ENCODE measurements at regions not wholly inside any gene's neighbourhood (a gene's known extent, or its start where the extent isn't known, plus 50 kb on each side); places are given as distances from the start of the nearest gene placed in this dataset.
A peak's percentile ranks its signal among the peaks of the same experiment; 100 is the strongest.
"Not testable (repeated sequence)": the region's sequence is repeated elsewhere in the genome, so short reads cannot be mapped to it uniquely, and the experiment has no call there.

- no peak for DNase-seq (ENCODE audit: low spot score)
Observed at GRCh38 chr18:56443166-56443907, 195.1 kb downstream of the TXNL1 start.

DNA sequence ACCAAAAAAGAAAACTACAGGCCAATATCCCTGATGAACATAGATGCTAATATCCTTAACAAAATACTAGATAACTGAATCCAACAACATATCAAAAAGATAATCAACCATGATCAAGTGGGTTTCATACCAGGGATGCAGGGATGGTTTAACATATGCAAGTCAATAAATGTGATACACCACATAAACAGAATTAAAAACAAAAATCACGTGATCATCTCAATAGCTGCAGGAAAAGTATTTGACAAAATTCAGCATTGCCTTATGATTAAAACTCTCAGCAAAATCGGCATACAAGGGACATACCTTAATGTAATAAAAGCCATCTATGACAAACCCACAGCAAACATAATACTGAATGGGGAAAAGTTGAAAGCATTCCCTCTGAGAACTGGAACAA, 199.9 kb downstream of the TXNL1 start:
- DNase-seq (ENCODE audit: low spot score), result not testable (repeated sequence)

DNA sequence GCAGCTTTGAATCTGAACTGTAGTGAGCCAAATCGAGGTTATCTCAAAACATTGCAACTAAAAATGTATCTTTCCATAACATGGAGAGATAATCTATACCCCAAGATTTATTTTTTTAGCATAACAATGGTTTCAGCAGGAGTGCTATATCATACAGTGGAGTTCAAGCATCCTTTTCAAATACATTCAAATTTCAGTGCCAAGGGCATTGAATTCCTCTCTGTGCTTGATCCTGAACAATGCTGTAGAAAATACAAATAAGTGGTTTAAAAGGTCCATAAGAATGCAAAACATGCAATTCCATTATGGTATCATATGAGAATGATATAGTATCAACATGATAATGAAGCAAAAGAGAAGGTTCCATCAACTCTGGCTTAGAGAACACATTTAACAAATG, 201.7 kb downstream of the TXNL1 start:
- DNase-seq (ENCODE audit: low spot score), result no peak

GRCh38 chr18:56433919-56434318, 204.5 kb downstream of the TXNL1 start:
- no peak for DNase-seq (ENCODE audit: low spot score)

DNA sequence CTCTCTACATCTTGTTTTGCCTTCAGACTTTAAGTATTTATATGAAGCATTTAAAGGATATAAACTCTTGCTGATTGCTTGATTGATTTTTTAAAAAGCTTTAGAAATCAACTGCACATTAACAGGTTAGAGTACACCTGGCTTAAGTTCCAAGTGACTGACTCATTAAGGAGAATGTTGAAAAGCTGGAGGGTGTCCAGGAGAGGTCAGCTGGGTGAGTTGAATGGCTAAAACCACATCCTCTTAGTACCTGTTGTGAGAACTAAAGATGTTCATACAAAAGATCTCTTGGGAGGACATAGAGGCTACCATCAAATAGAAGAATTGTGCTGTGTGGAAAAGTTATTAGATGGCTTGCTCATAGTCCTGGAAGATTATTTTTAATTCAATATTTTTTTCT, 206.8 kb downstream of the TXNL1 start:
- DNase-seq (ENCODE audit: low spot score), result peak; percentile 39

DNA sequence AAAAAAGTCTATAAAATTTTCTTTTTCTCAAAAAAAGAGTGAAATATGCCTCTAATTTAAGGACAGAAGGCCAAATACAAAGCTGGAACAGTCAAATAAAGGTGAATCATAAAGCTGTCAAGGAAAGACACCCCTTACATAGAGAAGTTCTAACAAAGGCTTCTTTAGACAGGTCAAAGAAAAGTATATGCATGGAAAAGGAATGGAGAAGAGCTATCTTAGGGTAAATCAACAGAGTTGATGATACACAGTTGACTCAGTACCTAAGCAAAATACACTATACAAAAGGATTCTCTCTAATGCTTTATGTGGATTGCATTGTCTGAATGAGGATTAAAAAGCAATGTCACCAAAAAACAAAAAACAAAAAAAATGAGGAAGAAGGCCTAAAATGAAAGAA, 214.8 kb downstream of the TXNL1 start:
- DNase-seq (ENCODE audit: low spot score), result no peak

DNA sequence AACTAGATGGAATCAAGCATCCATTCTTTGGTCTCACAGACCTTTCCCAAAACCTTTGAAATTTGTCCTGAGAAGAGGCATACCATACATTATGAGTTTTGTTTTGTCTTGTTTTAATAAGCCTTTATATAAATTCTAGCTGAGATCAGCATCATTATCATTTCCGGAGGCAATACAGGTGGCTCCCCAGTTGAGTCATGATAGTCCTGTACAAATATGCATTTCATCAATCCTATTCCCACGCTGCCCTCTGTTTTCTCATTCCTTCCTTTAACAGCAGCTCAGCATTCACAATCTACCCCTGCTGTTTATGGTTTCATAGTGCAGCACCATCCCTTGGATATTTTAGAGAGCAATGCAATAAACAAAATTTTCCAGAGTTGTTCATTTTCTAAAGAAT, 216.7 kb downstream of the TXNL1 start:
- no peak for DNase-seq (ENCODE audit: low spot score)

- not testable (repeated sequence) for DNase-seq (ENCODE audit: low spot score)
Observed at GRCh38 chr18:56420868-56421267, 217.5 kb downstream of the TXNL1 start.

GRCh38 chr18:56414357-56414756, 224.0 kb downstream of the TXNL1 start:
- DNase-seq (ENCODE audit: low spot score), result no peak

DNA sequence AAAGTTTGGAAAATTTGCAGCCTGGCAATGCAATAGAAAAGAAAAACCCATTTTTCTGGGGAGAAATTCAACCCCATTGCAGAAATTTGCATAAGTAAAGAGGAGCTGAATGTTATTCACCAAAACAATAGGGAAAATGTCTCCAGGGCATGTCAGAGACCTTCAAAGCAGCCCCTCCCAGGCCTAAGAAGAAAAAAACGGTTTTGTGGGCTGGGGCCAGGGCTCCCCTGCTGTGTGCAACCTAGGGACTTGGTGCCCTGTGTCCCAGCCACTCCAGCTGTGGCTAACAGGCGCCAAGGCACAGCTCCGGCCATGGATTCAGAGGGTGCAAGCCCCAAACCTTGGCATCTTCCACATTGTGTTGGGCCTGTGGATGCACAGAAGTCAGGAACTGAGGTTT, 224.5 kb downstream of the TXNL1 start:
- no peak for DNase-seq (ENCODE audit: low spot score)

DNA sequence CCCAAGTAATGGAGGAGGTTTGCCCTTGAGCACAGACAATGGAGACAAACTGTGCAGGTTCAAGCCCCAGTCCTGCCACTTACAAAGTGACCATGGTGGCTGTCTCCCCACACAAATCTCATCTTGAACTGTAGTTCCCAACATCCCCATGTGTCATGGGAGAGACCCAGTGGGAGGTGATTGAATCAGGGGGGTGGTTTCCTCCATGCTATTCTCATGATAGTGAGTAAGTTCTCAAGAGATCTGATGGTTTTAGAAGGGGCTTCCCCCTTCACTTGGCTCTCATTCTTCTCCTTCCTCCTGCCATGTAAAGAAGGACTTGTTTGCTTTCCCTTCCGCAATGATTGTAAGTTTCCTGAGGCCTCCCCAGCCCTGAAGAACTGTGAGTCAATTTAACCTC, 225.4 kb downstream of the TXNL1 start:
- no peak for DNase-seq (ENCODE audit: low spot score)

DNA sequence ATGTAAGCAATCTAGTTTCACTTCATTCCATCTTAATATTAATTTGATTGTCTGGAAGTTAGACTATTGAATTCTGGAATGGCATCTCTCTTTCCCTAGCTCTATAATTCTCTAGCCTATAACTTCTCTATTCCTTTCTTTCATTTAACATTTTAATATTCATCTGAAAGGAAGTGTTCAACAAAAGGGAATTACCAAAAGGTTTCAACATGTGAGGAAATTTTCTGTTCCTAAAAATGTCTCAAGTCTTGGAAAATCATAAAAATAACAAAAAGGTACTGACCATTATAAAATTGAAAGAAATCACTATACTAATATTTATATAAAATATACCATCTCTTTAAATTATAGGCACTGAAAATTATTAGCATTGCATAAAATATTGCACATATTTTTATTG, 228.7 kb downstream of the TXNL1 start:
- DNase-seq (ENCODE audit: low spot score), result no peak

- no peak for DNase-seq (ENCODE audit: low spot score)
Observed at GRCh38 chr18:56407646-56408180, 230.7 kb downstream of the TXNL1 start.

- DNase-seq (ENCODE audit: low spot score), result peak; percentile 13
Observed at GRCh38 chr18:56402872-56403516, 235.4 kb downstream of the TXNL1 start.

GRCh38 chr18:56393870-56394269, 244.5 kb downstream of the TXNL1 start:
- DNase-seq (ENCODE audit: low spot score), result no peak

GRCh38 chr18:56391931-56392590, 246.3 kb downstream of the TXNL1 start:
- no peak for DNase-seq (ENCODE audit: low spot score)

DNA sequence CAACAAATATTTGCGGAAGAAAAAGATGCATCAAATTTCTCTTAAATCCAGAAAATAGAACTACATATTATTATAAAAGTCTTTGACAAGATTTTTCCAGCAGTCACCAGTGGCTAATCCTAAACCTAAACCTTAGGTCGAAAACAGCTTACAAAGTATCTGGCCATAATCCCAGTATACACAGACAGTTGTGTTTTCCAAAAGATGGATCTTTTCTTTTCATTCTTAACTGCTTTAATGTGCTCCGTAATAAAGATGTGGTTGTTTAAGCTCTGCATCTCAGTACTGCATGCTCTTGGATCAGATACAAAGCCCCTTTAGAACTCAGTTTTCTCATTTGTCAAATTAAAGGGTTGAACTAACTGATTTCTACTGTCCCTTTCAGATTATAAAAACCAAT, 247.8 kb downstream of the TXNL1 start:
- no peak for DNase-seq (ENCODE audit: low spot score)

DNA sequence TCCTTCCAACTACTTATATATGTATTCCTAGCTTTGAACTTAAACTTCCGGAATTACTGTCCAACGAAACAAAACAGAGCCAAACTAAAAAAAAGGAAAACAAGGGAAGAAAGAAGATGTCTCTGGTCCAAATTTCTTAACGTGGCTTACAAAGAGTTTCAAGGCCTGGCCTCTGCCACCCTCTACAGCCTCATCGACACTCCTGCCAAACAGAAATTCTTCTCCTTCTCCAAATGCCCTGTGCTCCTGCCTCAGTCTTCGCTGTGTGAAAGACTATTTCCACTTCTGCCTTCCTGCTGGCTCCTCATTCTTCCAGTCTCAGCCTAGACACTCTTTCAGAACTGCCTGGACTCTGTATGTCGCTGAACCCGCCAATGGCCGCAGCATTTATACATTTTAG, 249.2 kb downstream of the TXNL1 start:
- no peak for DNase-seq (ENCODE audit: low spot score)

DNA sequence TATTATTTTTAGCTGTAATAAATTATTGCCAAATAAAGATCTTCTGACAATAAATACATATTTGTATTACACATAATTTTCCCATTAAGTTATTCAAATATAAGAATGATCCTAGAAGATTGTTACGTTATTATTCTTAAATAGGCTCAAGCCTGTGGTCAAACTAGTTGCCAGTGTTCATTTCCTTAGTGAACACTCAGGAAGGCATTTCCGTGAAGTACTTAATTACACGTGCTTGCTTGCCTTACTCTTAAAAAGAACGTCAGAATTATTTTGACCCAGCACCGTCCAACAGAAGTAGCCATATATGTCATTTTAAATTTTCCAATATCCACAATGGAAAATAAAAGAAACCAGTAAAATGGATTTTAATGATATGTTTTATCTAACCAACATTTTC, 249.8 kb downstream of the TXNL1 start:
- DNase-seq (ENCODE audit: low spot score), result no peak

DNA sequence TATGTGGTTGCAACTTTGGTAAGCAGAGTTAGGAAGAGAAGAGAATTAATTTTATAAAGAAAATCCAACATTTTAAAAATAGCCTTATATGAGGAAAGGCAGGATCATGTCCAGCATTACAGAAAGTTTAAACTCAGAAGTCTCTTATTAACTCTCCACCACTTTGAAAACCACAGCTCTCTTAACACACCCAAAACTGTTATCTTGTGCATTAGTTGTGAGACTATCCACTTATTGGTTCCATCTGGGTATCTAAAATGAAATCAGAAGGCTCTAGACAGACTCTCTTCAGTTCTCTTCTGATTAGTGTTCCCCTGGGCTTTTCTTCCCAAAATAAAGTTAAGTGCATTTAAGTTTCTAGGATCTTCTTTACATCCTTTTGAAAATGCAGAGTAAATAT, 251.5 kb downstream of the TXNL1 start:
- DNase-seq (ENCODE audit: low spot score), result no peak

GRCh38 chr18:56383349-56383748, 255.0 kb downstream of the TXNL1 start:
- no peak for DNase-seq (ENCODE audit: low spot score)

GRCh38 chr18:56382541-56382940, 255.9 kb downstream of the TXNL1 start:
- DNase-seq (ENCODE audit: low spot score), result no peak

DNA sequence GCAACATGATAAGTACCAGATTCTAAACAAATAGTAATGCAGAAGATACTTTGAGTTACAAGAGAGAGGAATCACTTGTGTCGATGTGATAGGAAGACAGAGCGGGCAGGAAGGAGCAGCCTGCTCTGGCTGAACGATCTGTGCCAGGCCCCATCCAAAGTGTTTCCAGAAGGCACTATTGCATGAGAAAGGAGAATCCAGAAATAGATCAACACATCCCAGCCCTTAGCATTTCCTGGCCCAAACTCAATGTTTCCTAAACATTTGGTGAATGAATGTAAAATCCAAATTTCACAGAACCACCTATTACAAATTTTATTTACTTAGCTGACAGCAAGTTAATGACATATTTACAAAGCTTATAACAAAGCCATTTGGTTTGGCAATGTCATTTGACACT, 257.2 kb downstream of the TXNL1 start:
- DNase-seq (ENCODE audit: low spot score), result no peak

Data from LoVo (cell line).